PC-9 (cell line): ENCODE measurements at regions not wholly inside any gene's neighbourhood (a gene's known extent, or its start where the extent isn't known, plus 50 kb on each side); places are given as distances from the start of the nearest gene placed in this dataset.

Experiments used
- CTCF ChIP-seq: fragments of 200-600 bp; sonication (generic); conservative IDR thresholded peaks from 2 replicates; pipeline ENCODE4 v1.6.1; 2017; ENCODE audit warnings: mixed run types, antibody characterized with exemption, mild to moderate bottlenecking, moderate library complexity
- EZH2 ChIP-seq: fragments of 200-600 bp; sonication (generic); IDR thresholded peaks from 2 replicates; pipeline ENCODE4 v1.8.0; 2017; ENCODE audit warnings: antibody characterized with exemption, low read depth

- no peak for TF ChIP-seq CTCF
- no peak for TF ChIP-seq EZH2
Measured at GRCh38 chr11:36874291-36874690, 276.3 kb upstream of the RAG2 start.
